HG03175 (cell line): ENCODE measurements at regions not wholly inside any gene's neighbourhood (a gene's known extent, or its start where the extent isn't known, plus 50 kb on each side); places are given as distances from the start of the nearest gene placed in this dataset.

Experiments used
- ATAC-seq: cut with Tn5 transposase; IDR thresholded peaks from one replicate; pipeline ENCODE4 v1.9.1; 2021; ENCODE audit warnings: mild to moderate bottlenecking, moderate library complexity; ENCODE audit not compliant: unreplicated experiment

DNA sequence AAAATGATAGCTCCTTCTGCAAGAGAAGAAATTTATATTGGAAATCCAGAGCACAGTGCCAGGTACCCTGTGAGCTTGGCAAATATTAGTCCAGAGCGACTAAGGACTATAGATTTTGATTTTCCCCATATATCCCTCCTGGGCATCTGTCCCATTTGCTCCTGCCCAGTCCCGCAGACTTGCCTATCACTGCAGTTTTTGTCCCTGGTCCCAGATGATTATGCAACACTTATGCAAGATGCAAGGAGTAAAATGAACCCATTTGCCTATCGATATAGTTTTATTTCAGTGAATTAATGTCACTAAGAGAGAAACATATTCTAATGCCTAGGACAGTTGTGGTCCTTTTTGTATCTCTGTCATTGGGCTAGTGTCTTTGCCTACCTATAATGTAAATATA, 215.9 kb upstream of the BMP4 start:
- no peak for ATAC-seq

DNA sequence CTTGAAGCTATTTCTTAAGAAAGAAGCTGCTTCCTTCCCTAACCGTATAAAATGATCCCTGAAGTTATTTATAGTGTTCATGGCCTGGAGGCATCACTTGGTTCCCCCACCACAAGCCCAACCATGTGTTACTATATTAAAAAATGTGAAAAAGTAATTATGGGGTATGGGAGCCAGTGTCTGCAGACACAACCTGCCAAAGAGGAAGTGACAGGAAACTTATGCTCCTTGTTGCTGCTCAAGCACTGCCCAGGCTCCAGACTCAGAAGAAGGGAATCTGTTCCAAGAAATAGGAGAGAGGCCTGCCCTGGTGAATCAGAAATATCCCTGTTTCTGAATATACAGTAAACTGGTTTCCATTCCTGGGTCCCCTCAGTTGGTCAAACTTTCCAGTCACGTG, 217.2 kb upstream of the BMP4 start:
- no peak for ATAC-seq

DNA sequence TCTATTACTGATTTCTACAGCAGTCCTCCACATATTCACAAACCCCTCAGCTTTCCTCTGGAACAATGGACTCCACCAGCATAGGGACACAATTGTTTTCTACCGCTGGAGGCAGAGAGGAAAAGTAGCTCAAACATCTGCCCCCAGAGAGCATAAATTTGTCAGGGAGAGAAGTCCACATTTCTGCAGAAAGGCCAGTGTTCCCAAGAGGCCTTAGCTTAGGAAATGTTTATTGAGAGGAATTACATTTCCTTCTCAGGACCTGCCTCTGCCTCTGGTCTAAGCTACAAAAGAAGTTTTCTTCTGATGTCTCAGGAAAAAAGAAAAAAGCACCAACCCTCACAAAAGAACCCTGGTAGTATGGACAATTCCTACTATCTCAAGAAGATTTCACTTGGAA, 217.8 kb upstream of the BMP4 start:
- ATAC-seq, result no peak

DNA sequence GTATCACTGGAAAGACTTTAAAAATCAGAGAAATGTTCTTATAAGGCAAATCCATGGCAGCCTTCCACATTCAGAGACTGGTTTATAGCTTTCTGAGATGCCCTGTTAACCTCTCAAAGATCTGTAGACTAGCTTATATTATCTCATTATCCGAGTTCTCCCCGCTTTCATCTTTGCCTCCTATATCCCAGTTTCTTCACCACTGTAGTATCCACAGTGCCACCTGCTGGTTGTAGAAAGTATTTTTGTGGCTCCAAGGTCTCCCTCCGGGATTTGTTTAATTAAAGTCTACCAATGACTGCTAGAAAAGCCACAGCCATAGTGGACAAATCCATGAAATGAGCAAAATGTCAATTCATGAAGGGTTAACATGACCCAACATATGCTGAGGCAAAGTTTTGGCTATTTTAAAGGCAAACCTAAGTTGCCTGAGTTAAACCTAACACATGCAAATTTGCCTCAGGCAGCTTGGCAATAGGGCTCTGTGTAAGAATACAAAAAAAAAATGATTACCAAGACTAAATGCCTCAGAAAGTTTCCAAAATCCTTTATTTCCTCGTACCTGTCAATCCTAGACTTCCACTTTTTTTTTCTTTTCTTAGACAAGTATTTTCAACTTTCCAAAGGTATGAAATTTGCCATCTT, 218.8 kb upstream of the BMP4 start:
- no peak for ATAC-seq

DNA sequence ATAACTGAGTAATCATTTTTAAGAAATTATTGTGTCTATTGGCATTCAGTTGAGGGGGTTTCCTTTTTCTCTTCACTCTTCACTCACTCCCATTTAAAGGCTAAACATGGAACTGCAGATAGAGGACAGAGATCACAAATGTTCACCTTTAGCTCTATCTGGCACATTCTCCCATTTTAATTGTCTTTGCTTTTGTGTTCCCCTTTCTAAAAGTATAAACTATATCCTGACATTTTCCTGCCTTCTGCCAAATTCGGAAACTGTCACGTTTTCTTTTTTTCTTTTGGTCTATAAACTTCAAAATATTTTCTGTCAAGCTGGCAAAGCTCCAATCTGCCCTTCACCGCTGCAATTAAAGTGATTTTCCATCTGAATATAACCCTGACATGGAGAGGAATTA, 219.8 kb upstream of the CDKN3 start:
- no peak for ATAC-seq

DNA sequence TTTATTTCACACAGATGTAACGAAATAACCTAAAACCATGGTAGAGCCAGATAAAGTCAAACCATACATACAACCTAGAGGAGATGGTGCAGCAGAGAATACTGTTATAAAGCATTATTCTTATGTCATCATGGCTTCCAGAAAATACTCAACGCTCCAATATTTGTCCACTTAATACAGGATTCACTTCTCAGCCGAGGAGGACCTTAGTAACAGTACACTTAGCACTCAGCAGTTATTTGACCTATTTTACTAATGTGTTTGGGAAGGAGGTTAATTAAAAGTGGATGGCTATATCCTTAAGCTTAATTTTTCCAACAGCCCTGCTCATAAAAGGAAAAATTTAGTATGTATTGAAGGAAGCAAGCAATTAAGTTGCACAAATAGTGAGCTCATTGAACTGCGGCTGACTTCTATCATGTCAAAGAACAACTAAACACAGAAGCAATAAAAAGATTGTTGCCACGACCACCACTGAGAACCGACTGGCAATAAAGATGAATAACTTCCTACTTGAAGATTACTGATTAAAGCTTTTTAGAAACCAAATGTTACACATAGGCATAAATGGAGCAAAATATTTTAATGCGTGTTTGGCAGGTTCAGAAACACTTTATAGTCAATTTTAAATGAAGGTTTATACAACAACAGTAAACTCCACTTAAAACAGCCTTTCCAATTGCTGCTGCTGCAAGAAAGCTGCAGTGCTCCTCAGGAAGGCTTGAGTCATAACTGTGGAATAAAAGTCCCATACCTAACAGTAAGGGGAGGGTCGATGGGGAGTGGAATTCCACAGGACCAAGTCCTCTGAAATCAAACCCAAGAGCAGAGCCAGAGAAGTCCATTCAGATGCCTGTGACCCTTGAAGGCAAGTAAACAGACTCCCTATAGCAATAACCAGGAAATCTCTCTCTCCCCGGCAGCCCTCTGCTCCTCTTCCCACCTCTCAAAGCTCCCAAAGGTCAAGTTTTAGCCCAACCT, 218.9 kb upstream of the CDKN3 start:
- ATAC-seq, result no peak

DNA sequence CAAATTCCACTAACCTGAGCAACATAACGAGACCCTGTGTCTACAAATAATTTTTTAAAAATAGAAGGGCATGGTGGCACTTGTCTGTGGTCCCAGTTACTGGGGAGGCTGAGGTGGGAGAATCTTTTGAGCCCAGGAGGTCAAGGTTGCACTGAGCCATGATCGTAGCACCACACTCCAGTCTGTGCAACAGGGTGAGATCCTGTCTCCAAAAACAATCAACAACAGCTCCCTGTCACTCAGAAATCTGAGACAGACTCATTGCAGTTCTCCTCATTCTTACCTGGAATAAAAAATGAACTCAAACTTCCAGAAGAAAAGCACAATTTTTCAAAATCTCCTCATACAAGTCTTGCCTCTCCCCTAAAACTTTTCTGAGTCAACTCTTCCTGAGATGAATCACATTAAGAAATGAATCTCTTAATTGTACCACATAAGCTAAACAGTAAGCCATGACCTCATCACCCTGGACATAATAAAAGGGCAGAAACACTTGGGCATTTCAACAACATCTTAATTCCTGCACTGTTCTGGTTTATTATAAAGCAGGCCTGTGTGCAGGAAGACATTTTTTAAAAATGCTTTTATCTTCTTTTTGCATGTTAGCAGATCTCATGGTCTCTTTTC, 214.3 kb upstream of the CDKN3 start:
- no peak for ATAC-seq

DNA sequence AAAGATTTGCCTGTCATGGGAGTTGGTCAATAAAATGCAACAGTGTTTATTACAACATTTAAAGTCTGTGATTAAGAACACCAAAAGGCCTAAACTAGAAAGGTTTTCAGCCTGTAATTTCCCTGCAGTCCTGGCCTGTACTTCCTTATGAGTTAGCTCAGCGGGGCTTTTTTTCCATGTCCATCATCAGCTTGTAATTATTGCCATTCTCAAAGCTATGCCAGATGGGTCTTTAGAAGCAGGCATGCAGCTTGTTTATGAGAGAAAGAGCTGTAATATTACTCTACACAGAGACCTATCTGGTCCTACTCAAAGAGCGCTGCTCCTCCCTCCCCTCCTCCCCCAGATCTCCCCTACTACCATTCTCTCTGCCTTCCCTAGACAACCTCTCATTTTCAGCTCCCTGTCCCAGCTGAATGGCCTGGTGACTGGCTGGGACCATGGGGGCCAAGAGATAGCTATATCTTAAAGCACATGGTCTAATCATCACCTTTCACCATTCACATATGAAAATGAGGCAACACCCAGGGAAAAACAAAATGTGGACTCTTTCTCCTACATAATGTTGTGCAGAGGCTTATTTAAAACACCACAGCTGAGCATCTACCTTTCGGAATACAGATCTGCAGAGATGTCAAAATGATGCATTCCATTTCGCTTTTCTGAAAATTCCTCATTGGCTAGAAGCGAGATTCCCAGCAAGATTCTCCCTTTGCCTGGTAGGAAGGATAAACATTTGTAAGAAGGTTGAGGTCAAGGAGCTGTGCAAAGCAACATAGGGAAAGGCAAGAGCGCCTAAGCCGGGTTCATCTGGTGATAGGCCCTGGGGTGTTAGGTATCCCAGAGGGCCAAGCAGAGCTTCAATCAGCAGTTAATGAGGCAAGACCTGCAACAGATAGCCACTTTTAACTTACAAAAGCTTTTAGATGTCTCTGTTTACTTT, 209.7 kb upstream of the CDKN3 start:
- no peak for ATAC-seq

DNA sequence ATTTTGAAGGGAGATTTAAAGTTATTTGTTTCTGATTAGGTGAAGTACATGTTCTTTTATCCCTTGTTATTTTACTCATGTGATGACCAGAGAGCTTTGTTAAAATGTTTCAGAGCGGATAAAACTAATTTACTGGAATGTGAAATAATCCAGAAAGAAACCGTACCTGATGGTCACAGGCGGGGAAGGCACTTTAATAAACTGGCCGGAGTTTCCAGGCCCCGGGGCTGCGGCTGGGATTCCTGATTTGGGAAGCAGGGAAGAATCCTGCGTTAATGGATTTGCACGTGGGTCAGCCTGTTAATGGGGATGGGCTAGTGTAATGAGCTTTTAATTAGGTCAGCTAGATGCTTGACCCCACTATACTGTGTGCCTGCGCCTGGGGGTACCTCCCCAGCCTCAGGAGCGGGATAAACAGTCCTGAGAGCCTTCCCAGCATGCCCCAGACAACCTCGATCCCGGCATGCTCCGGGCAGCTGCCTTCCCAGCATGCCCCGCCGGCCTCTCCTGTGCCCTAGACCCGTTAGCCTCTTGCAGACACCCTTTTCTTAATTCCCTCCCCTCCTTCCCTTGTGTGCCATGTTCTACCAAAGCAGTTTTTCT, 208.6 kb upstream of the CDKN3 start:
- ATAC-seq, result no peak

DNA sequence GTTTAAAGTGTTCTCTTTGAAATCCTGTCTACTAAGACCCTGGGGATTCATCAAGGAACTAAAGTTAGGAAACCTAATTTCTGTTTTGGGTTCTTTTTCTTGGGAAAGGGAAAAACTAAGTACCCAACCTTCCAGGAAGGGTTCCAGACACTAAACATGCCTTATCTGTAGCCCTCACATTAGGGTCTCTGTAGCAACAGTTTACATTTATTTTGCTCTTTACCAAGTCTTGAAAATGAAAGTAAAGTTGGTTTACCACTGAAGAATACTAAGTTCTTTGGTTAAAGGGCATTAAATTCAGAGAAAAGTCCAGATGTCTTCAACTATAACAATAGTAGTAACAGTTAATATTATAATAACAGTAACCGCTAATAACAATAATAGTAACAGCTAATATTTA, 207.5 kb upstream of the CDKN3 start:
- no peak for ATAC-seq

DNA sequence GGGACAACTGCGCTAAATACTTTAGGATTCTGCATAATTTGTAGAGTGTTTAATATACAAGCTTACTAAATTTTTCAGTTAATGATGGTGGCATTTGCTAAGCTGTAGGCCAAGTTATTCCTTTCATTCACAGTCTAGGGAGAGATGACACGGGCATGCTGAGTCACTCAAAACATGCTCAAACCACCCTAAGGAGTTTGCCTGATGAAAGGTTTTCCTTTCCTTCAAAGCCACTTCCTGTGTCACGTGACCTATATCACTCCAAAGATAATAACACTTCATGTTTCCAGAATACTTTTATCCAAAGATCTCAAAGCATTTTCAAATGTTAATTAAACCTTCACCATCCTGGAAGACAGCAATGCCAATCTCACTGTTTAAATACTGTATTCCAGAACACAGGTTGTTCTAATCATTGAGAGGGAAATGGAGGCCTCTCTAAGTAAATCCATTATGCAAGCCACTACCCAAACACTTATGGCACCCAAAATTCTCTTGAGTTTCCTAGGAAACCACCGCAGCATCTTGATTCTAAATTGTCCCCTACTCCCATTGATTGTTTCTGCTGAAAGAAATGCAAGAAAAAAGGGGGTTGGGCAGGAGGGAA, 207.0 kb upstream of the CDKN3 start:
- no peak for ATAC-seq

DNA sequence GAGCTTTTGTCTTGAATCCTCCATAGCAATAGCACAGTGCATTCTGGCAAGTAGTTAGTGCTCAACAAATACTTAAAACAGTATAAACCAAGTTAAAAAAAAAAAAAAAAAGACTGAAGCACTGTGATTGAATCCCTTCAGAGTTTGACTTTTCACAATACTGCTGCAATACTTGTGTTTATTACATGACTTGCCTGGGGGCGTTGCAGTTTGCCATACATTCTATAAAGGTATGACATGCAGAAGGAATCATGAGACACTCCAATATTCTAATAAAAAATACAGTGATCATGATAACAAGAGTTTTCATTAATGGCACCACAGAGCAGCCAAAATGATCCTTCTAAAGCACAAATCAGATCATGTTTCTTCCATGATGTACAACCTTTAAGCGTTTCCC, 205.0 kb upstream of the CDKN3 start:
- ATAC-seq, result no peak

DNA sequence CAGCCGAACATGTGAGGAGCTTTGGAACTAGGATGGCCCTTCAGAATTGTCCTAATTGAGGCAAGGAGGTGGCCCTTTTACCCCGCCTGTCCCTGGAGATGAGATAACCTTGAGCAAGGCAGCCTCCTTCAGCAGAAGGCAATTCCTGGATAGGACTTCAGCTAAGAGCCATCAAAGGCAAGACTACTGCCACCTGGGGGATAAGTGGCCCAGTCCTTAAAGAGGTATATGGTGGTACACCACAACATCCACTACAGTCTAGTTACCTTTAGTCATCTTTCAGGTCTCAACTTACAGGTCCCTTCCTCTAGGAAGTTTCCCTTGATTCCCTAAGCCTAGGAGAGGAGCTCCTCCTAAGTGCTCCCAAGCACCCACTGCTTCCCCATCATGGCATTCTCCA, 204.2 kb upstream of the CDKN3 start:
- no peak for ATAC-seq

DNA sequence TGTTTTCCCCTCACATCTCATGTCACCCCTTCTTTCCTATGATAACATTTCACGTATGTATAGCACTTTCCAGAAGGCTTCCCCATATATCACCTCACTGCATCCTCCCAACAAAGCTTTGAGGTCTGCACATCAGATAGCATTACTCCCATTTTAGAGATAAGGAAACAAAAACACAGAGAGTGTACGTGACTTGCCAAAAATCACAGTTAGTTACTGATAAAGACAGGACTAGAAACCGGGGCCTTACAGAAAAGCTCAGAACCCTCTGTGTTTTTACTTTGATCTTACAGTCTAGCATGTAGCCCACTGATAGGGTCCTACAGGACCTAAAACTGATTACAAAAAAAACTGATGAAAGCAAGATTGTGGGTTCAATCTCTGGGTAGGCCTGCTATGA, 202.9 kb upstream of the CDKN3 start:
- ATAC-seq, result no peak

DNA sequence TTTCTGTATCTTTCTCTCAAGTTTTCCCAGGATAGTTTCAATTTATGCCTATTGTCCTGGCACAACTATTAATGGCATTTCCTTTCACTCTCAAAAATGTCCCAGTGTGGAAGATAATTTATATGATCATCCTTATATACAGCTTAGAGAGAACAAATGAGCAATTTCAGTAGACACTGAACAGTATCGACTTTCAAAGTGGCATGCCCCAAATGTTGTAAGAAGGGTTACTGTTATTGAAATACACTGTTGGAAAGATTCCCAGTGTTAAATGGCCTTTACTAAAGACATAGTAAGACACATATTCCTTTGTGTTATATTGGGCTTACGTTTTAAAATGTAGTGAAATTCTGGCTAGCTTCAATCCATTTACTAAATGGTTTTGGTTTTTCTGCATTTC, 202.3 kb upstream of the CDKN3 start:
- no peak for ATAC-seq

DNA sequence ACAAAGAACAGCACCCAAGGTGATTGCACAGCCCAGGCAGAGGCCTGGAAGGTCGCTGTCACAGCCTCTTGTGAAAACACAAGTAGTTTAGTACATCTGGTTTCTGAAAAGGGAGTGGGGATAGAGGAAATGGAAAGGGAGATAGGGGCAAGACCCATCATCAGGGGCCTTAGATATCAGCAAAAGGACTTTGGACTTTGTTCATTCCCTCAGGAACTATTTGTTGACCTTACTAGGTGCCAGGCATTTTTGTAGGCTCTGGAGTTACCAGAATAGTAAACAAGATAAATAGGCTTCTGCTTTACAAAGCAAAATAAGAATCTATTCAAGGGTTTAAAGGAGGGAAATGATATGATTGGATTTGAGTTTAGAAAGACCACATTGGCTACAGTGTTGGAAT, 199.4 kb upstream of the CDKN3 start:
- ATAC-seq, result no peak

DNA sequence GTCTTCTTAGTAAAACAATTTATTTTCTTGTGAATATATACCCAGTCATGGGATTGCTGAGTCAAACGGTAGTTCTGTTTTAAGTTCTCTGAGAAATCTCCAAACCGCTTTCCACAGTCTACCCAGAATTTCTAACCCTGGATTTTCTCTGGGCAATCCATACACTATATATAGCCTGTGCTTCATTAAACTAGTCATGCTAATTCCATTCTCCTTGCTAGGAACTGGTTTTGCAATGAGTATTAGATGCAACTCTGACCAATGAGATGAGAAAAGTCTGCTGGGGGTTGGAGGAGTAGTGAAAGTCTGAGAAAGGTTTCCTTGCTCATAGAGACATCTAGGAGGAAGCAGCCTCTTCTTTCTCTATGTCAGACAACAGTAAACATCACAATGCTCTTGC, 196.1 kb upstream of the CDKN3 start:
- no peak for ATAC-seq

DNA sequence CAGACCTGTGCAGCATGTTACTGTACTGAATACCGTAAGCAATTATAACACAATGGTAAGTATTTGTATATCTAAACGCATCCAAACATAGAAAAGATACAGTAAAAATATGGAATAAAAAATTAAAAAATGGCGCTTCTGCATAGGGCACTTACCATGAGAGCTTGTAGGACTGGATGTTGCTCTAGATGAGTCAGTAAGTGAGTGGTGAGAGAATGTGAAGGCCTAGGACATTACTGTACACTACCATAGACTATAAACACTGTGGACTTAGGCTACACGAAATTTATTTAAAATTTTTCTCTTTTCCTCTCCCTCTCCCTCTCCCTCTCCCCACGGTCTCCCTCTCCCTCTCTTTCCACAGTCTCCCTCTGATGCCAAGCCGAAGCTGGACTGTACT, 194.5 kb upstream of the CDKN3 start:
- ATAC-seq, result no peak

DNA sequence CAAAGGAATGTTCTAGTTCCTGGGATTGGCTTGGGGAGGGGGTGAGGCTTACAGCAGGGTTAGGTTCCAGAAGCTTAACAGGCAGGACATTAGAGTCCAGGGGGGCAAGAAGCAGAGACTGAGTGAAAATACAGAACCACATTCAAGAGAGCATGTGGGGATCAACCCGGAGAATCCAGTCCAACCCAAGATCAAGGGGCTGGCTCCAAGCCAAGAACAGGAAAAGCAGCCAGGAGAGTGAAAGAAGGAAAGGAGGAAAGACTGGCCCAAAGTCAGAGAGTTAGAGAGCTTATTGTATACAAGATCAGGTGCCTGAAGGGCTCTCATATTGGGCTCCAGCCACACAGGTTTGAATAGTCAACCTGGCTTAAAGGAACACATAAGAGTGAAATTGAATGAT, 190.3 kb upstream of the CDKN3 start:
- ATAC-seq, result no peak

DNA sequence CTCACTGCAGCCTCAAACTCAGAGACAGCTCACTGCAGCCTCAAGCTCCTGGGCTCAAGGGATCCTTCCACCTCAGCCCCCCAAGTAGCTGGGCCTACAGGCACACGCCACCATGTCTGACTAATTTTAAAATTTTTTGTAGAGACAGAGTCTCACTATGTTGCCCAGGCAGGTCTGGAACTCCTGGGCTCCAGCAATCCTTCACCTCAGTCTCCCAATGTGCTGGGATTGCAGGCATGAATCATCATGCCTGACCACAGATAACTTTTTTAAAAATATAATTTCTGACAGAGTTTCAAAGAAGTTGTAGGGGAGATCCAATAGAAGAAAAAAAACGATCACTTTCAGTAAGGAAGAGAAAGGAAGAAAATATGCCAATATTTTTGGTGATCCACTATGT, 189.7 kb upstream of the CDKN3 start:
- ATAC-seq, result no peak
